ENCODE measurements at regions not wholly inside any gene's neighbourhood (a gene's known extent, or its start where the extent isn't known, plus 50 kb on each side); places are given as distances from the start of the nearest gene placed in this dataset.

GRCh38 chr4:186826846-186827533 lies 103.3 kb upstream of the FAT1 start:
- no peak overlapping the region for H3K27ac ChIP-seq (ENCODE audit: low read depth in 1 of 2, low read length in 1 of 2)
- H3K9ac ChIP-seq (ENCODE audit: insufficient read depth in 1 of 2, low read length in 2 of 2): no peak overlapping the region
- no peak overlapping the region for H3K4me3 ChIP-seq
- H3K9me3 ChIP-seq (ENCODE audit: control insufficient read depth in 4 of 4, insufficient read depth in 3 of 4, low read length in 3 of 4): peaks cover 0 to 2% (median under 1%) of the 10 kb centered on the region in 4 donors
- no peaks in the 10 kb centered on the region for H3K27me3 ChIP-seq (ENCODE audit: control insufficient read depth in 3 of 3, insufficient read depth in 3 of 3, low read length in 2 of 3)
- ATAC-seq (ENCODE audit: insufficient read depth, low FRiP score): no peak
- no peak for DNase-seq
- no peaks in the 10 kb centered on the region for H3K4me1 ChIP-seq (ENCODE audit: control insufficient read depth in 5 of 5, insufficient read depth in 5 of 5, low read length in 5 of 5)
- TF ChIP-seq, protein P1, sequence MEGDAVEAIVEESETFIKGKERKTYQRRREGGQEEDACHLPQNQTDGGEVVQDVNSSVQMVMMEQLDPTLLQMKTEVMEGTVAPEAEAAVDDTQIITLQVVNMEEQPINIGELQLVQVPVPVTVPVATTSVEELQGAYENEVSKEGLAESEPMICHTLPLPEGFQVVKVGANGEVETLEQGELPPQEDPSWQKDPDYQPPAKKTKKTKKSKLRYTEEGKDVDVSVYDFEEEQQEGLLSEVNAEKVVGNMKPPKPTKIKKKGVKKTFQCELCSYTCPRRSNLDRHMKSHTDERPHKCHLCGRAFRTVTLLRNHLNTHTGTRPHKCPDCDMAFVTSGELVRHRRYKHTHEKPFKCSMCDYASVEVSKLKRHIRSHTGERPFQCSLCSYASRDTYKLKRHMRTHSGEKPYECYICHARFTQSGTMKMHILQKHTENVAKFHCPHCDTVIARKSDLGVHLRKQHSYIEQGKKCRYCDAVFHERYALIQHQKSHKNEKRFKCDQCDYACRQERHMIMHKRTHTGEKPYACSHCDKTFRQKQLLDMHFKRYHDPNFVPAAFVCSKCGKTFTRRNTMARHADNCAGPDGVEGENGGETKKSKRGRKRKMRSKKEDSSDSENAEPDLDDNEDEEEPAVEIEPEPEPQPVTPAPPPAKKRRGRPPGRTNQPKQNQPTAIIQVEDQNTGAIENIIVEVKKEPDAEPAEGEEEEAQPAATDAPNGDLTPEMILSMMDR (IDR thresholded peaks at IDR 0.05; ENCODE audit: control extremely low read depth, extremely low read depth): no peak
- no peaks in the 10 kb centered on the region for H3K36me3 ChIP-seq (ENCODE audit: control insufficient read depth in 4 of 4, insufficient read depth in 4 of 4, low read length in 4 of 4)
- 88 to 89% methylated on average over 12 of the region's 12 CpGs for WGBS, 2 donors

DNA sequence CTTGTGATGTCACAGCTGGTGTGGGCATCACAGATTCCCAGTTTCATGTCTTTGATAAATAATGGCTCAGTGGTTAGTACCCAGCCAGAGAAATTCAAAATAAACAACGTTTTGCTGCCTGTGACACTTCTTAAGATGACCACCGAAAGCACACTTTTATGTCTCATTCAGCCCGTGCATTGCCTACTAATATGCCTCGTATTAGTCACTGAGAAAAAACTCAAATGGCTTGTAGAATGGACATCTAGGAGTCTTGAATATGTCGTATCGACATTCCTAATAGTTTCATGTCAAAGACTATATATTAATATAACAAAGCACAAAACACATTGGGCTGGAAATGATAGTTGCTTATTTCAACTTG lies 103.9 kb upstream of the FAT1 start:
- Histone ChIP-seq H3K9me3 (ENCODE audit: control insufficient read depth in 4 of 4, insufficient read depth in 3 of 4, low read length in 3 of 4) (peaks cover 0 to 4% (median under 1%) of the 10 kb centered on the region in 4 donors), H3K4me1 (ENCODE audit: control insufficient read depth in 5 of 5, insufficient read depth in 5 of 5, low read length in 5 of 5) (no peaks in the 10 kb centered on the region), H3K4me3 (no peak overlapping the region), H3K27ac (ENCODE audit: low read depth in 1 of 2, low read length in 1 of 2) (no peak overlapping the region), H3K27me3 (ENCODE audit: control insufficient read depth in 3 of 3, insufficient read depth in 3 of 3, low read length in 2 of 3) (no peaks in the 10 kb centered on the region), H3K9ac (ENCODE audit: insufficient read depth in 1 of 2, low read length in 2 of 2) (no peak overlapping the region), H3K36me3 (ENCODE audit: control insufficient read depth in 4 of 4, insufficient read depth in 4 of 4, low read length in 4 of 4) (no peaks in the 10 kb centered on the region)
- DNase-seq (no peak), ATAC-seq (ENCODE audit: insufficient read depth, low FRiP score) (no peak)
- WGBS, 2 donors: 75 to 85% methylated on average over 6 of the region's 6 CpGs
- TF ChIP-seq, protein P1 (IDR thresholded peaks at IDR 0.05; ENCODE audit: control extremely low read depth, extremely low read depth): no peak

DNA sequence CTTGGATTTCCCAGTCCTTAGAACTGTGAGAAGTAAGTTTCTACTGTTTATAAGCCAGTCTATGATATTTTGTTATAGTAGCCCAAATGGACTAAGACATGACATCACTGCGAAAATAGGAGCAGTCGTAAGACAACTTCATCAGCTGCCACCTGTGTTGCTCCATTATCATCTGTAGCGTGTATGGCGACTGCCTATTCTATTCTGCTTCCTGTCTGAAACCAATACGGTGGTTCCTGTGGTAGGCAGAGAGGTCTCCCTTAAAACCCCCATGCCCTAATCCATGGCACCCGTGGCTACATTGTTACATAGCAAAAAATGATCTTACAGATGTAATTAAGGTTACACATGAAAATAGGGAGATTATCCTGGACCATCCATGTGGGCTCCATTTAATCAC lies 105.4 kb upstream of the FAT1 start:
- H3K36me3 ChIP-seq (ENCODE audit: control insufficient read depth in 4 of 4, insufficient read depth in 4 of 4, low read length in 4 of 4): no peaks in the 10 kb centered on the region
- H3K27ac ChIP-seq (ENCODE audit: low read depth in 1 of 2, low read length in 1 of 2): no peak overlapping the region
- no peaks in the 10 kb centered on the region for H3K27me3 ChIP-seq (ENCODE audit: control insufficient read depth in 3 of 3, insufficient read depth in 3 of 3, low read length in 2 of 3)
- DNase-seq (no peak), ATAC-seq (ENCODE audit: insufficient read depth, low FRiP score) (no peak)
- no peak overlapping the region for H3K9ac ChIP-seq (ENCODE audit: insufficient read depth in 1 of 2, low read length in 2 of 2)
- H3K4me3 ChIP-seq: no peak overlapping the region
- peaks cover 0 to 6% (median under 1%) of the 10 kb centered on the region in 4 donors for H3K9me3 ChIP-seq (ENCODE audit: control insufficient read depth in 4 of 4, insufficient read depth in 3 of 4, low read length in 3 of 4)
- TF ChIP-seq, protein P1 (IDR thresholded peaks at IDR 0.05; ENCODE audit: control extremely low read depth, extremely low read depth): no peak
- H3K4me1 ChIP-seq (ENCODE audit: control insufficient read depth in 5 of 5, insufficient read depth in 5 of 5, low read length in 5 of 5): no peaks in the 10 kb centered on the region
- WGBS, 2 donors: 78 to 94% methylated on average over 6 of the region's 6 CpGs
